Ishikawa (cell line): ENCODE measurements at regions not wholly inside any gene's neighbourhood (a gene's known extent, or its start where the extent isn't known, plus 50 kb on each side); places are given as distances from the start of the nearest gene placed in this dataset.

Source experiments
- CEBPB ChIP-seq: IDR thresholded peaks from 2 replicates; pipeline ENCODE4 v1.6.1; 2012
- CREB1 ChIP-seq: IDR thresholded peaks from 2 replicates; pipeline ENCODE4 v1.6.1; 2012; ENCODE audit warnings: low read depth
- EGR1 ChIP-seq: IDR thresholded peaks from 2 replicates; pipeline ENCODE4 v1.6.1; 2012
- EP300 ChIP-seq: IDR thresholded peaks from 2 replicates; pipeline ENCODE4 v1.6.1; 2012; ENCODE audit warnings: borderline replicate concordance
- FOXM1 ChIP-seq: IDR thresholded peaks from 2 replicates; pipeline ENCODE4 v1.6.1; 2012; ENCODE audit warnings: low read depth, borderline replicate concordance
- NFIC ChIP-seq: IDR thresholded peaks from 2 replicates; pipeline ENCODE4 v1.6.1; 2012
- RAD21 ChIP-seq: IDR thresholded peaks from 2 replicates; pipeline ENCODE4 v1.6.1; 2012; ENCODE audit warnings: low read depth
- TAF1 ChIP-seq: IDR thresholded peaks from 2 replicates; pipeline ENCODE4 v1.6.1; 2012; ENCODE audit warnings: low read depth, mild to moderate bottlenecking
- TCF12 ChIP-seq: IDR thresholded peaks from 2 replicates; pipeline ENCODE4 v1.6.1; 2012; ENCODE audit warnings: low read depth
- TEAD4 ChIP-seq: IDR thresholded peaks from 2 replicates; pipeline ENCODE4 v1.6.1; 2012
- YY1 ChIP-seq: IDR thresholded peaks from 2 replicates; pipeline ENCODE4 v1.6.1; 2012; ENCODE audit warnings: low read depth
- ZBTB7A ChIP-seq: IDR thresholded peaks from 2 replicates; pipeline ENCODE4 v1.6.1; 2012; ENCODE audit warnings: low read depth
- TF ChIP-seq, protein P1 (sequence below): IDR thresholded peaks from 2 replicates; pipeline ENCODE4 v1.6.1; 2012
- TF ChIP-seq, protein P2 (sequence below): IDR thresholded peaks from 2 replicates; pipeline ENCODE4 v1.6.1; 2012
- TF ChIP-seq, protein P3 (sequence below): IDR thresholded peaks from 2 replicates; pipeline ENCODE4 v1.6.1; 2012; ENCODE audit warnings: low read depth, mild to moderate bottlenecking

DNA sequence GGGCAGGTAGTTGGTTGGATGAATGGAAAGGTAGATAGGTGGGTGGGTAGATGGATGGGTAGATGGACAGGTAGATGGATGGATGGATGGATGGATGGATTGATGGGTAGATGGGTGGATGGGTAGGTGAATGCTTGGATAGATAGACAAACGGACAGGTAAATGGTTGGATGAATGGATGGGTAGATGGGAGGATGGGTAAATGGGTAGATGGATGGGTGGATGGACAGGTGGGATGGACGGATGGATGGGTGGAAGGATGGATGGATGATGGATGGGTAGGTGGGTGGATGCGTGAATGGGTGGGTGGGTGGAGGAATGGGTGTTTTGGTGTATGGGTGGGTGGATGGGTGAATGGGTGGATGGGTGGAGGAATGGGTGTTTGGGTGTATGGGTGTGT is 50.1 kb upstream of the ASAP2 start:
- TF ChIP-seq EGR1 (no peak), NFIC (no peak), TCF12 (no peak), CEBPB (no peak), ZBTB7A (no peak), RAD21 (no peak), TEAD4 (no peak), TAF1 (no peak), EP300 (no peak), FOXM1 (no peak), YY1 (no peak), CREB1 (no peak)
- TF ChIP-seq, protein P1, sequence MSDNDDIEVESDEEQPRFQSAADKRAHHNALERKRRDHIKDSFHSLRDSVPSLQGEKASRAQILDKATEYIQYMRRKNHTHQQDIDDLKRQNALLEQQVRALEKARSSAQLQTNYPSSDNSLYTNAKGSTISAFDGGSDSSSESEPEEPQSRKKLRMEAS, result no peak
- TF ChIP-seq, protein P2, sequence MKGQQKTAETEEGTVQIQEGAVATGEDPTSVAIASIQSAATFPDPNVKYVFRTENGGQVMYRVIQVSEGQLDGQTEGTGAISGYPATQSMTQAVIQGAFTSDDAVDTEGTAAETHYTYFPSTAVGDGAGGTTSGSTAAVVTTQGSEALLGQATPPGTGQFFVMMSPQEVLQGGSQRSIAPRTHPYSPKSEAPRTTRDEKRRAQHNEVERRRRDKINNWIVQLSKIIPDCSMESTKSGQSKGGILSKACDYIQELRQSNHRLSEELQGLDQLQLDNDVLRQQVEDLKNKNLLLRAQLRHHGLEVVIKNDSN, result no peak
- TF ChIP-seq, protein P3, sequence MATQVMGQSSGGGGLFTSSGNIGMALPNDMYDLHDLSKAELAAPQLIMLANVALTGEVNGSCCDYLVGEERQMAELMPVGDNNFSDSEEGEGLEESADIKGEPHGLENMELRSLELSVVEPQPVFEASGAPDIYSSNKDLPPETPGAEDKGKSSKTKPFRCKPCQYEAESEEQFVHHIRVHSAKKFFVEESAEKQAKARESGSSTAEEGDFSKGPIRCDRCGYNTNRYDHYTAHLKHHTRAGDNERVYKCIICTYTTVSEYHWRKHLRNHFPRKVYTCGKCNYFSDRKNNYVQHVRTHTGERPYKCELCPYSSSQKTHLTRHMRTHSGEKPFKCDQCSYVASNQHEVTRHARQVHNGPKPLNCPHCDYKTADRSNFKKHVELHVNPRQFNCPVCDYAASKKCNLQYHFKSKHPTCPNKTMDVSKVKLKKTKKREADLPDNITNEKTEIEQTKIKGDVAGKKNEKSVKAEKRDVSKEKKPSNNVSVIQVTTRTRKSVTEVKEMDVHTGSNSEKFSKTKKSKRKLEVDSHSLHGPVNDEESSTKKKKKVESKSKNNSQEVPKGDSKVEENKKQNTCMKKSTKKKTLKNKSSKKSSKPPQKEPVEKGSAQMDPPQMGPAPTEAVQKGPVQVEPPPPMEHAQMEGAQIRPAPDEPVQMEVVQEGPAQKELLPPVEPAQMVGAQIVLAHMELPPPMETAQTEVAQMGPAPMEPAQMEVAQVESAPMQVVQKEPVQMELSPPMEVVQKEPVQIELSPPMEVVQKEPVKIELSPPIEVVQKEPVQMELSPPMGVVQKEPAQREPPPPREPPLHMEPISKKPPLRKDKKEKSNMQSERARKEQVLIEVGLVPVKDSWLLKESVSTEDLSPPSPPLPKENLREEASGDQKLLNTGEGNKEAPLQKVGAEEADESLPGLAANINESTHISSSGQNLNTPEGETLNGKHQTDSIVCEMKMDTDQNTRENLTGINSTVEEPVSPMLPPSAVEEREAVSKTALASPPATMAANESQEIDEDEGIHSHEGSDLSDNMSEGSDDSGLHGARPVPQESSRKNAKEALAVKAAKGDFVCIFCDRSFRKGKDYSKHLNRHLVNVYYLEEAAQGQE, result no peak

DNA sequence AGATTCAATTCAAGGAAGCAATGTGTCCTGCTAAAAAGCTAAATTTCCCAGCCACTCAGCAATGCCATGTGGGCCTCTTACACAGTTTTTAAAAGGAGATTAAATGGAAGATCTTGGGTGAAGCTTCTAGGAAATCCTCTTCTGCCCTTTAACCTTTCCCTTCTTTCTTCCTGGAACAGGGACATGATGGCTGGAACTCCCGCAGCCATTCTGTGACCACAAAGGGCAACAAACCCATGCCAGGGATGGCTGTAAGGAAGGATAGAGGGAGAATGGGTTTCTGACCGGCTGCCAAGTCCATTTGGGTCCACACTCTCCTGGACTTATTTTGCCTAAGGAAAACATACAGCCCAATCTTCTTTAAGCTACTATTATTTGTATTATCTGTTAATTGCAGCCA is 52.6 kb upstream of the ASAP2 start:
- TF ChIP-seq, protein P3, result no peak

DNA sequence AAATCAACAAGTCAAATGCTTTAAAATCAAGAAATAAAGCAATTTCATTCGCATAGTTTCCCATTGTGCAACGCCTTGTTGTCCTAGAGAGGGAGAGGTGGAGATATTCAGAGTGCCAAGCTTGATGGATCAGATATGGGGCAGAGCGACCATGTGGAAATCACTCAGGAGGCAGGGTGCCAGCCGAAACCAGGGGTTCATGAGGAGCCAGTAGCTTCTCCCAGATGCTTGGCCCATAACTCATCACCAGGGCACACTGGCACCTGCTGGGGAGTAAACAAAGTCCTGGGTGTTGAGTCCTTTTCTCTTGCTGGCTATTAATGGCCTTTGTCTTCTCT is 53.0 kb upstream of the ASAP2 start:
- TF ChIP-seq CREB1 (no peak), NFIC (peak; percentile 34; the same call in 1 of the 2 replicates), YY1 (no peak), TEAD4 (0 out of 2 replicates have a peak, but pooled peaks have one; percentile 13), FOXM1 (no peak), CEBPB (peak; percentile 81)
- TF ChIP-seq, protein P3, result no peak

DNA sequence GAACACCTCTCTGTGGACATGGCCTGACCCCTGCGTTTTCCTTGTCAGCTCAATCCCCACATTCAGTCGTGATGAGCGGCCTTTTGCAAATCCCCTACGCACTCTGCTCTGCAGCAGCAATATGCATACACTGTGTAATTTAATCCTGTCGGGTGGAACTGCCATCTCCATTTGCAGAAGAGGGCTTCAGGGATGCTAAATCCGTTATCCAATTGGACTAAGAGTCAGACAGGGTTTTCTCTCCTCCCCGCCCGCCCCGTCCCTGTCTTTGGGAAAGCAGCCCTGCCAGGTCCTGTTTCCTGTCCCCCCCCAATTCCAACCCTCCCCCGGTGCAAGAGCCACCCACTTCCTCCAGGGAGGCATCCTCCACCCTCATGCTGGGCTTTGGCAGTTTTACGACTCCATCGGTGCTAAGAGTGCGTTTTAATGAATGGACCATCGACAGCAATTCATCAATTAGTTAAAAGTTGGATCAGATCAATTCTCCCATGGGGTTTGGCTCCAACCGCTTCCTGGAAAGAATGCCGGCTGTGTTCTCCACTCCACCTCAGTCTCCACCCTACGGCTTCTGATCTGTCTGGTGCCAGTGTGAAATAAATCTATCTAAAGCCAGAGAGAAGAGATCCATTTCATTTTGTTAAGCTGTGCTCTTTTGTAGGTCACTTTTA is 53.5 kb upstream of the ASAP2 start:
- TF ChIP-seq EP300, result no peak
- TF ChIP-seq, protein P1, result no peak
- TF ChIP-seq, protein P3, result no peak
- TF ChIP-seq CREB1, result no peak
- TF ChIP-seq TCF12, result no peak
- no peak for TF ChIP-seq TAF1
- no peak for TF ChIP-seq ZBTB7A
- TF ChIP-seq, protein P2, result no peak
- TF ChIP-seq EGR1, result no peak
- no peak for TF ChIP-seq FOXM1
- no peak for TF ChIP-seq CEBPB
- TF ChIP-seq RAD21, result no peak
